ENCODE measurements at regions not wholly inside any gene's neighbourhood (a gene's known extent, or its start where the extent isn't known, plus 50 kb on each side); places are given as distances from the start of the nearest gene placed in this dataset.
A peak's percentile ranks its signal among the peaks of the same experiment; 100 is the strongest.

- DNase-seq (ENCODE audit: low read depth in 2 of 2): no peak
These were observed 312.6 kb downstream of the DUSP10 start for GRCh38 chr1:221429264-221429663.

- no peak for DNase-seq (ENCODE audit: low read depth in 2 of 2)
These were observed 311.5 kb downstream of the DUSP10 start for GRCh38 chr1:221430152-221430960.

- DNase-seq (ENCODE audit: low read depth in 2 of 2): no peak
These were observed 310.7 kb downstream of the DUSP10 start for GRCh38 chr1:221431068-221431651.

- no peak for DNase-seq (ENCODE audit: low read depth in 2 of 2)
These were observed 309.9 kb downstream of the DUSP10 start for GRCh38 chr1:221431961-221432360.

- DNase-seq (ENCODE audit: low read depth in 2 of 2): no peak
These were observed 306.4 kb downstream of the DUSP10 start for GRCh38 chr1:221435504-221435904.

- DNase-seq (ENCODE audit: low read depth in 2 of 2): no peak
These were observed 304.7 kb downstream of the DUSP10 start for GRCh38 chr1:221437171-221437570.

GRCh38 chr1:221437926-221438325, 304.0 kb downstream of the DUSP10 start:
- DNase-seq (ENCODE audit: low read depth in 2 of 2): no peak

GRCh38 chr1:221439008-221439746, 302.7 kb downstream of the DUSP10 start:
- DNase-seq (ENCODE audit: low read depth in 2 of 2): no peak

GRCh38 chr1:221439747-221440501, 302.0 kb downstream of the DUSP10 start:
- DNase-seq (ENCODE audit: low read depth in 2 of 2): peak; percentile 77 to 84

GRCh38 chr1:221440658-221441057, 301.2 kb downstream of the DUSP10 start:
- no peak for DNase-seq (ENCODE audit: low read depth in 2 of 2)

- DNase-seq (ENCODE audit: low read depth in 2 of 2): no peak
These were observed 299.8 kb downstream of the DUSP10 start for GRCh38 chr1:221442056-221442455.

- no peak for DNase-seq (ENCODE audit: low read depth in 2 of 2)
These were observed 297.5 kb downstream of the DUSP10 start for GRCh38 chr1:221444346-221444745.

- no peak for DNase-seq (ENCODE audit: low read depth in 2 of 2)
These were observed 293.2 kb downstream of the DUSP10 start for GRCh38 chr1:221448585-221449175.

- no peak for DNase-seq (ENCODE audit: low read depth in 2 of 2)
These were observed 292.7 kb downstream of the DUSP10 start for GRCh38 chr1:221449194-221449593.

- DNase-seq (ENCODE audit: low read depth in 2 of 2): no peak
These were observed 292.0 kb downstream of the DUSP10 start for GRCh38 chr1:221449801-221450470.

GRCh38 chr1:221451741-221452140, 290.1 kb downstream of the DUSP10 start:
- no peak for DNase-seq (ENCODE audit: low read depth in 2 of 2)

- no peak for DNase-seq (ENCODE audit: low read depth in 2 of 2)
These were observed 287.8 kb downstream of the DUSP10 start for GRCh38 chr1:221454096-221454495.

GRCh38 chr1:221456918-221457317, 285.0 kb downstream of the DUSP10 start:
- no peak for DNase-seq (ENCODE audit: low read depth in 2 of 2)

GRCh38 chr1:221457685-221458446, 284.0 kb downstream of the DUSP10 start:
- DNase-seq (ENCODE audit: low read depth in 2 of 2): no peak

GRCh38 chr1:221458447-221459156, 283.3 kb downstream of the DUSP10 start:
- peak; percentile 62 to 73 for DNase-seq (ENCODE audit: low read depth in 2 of 2)

All from fibroblast of skin of left biceps (primary cell).